Right kidney (tissue), 1 donor: ENCODE measurements at regions not wholly inside any gene's neighbourhood (a gene's known extent, or its start where the extent isn't known, plus 50 kb on each side); places are given as distances from the start of the nearest gene placed in this dataset.
A peak's percentile ranks its signal among the peaks of the same experiment; 100 is the strongest.

ENCODE experiments used
- DNase-seq: peaks from one replicate; pipeline ENCODE4 v3.0.0-alpha.2; 2016

GRCh38 chr3:55173504-55173903 is 245.6 kb upstream of the LRTM1 start:
- DNase-seq = no peak

- DNase-seq = no peak
Observed at GRCh38 chr3:55172913-55173312, 245.1 kb upstream of the LRTM1 start.

- no peak for DNase-seq
Observed at GRCh38 chr3:55170444-55170843, 242.6 kb upstream of the LRTM1 start.

- DNase-seq = no peak
Observed at GRCh38 chr3:55169608-55170072, 241.8 kb upstream of the LRTM1 start.

GRCh38 chr3:55169161-55169560 is 241.3 kb upstream of the LRTM1 start:
- DNase-seq = no peak

- DNase-seq = no peak
Observed at GRCh38 chr3:55167586-55168317, 239.9 kb upstream of the LRTM1 start.

GRCh38 chr3:55166576-55167555 is 239.0 kb upstream of the LRTM1 start:
- DNase-seq = no peak

GRCh38 chr3:55165704-55166405 is 238.0 kb upstream of the LRTM1 start:
- no peak for DNase-seq

GRCh38 chr3:55165278-55165677 is 237.4 kb upstream of the LRTM1 start:
- DNase-seq = no peak

GRCh38 chr3:55164876-55165275 is 237.0 kb upstream of the LRTM1 start:
- no peak for DNase-seq

GRCh38 chr3:55164191-55164590 is 236.3 kb upstream of the LRTM1 start:
- no peak for DNase-seq

GRCh38 chr3:55163421-55163820 is 235.6 kb upstream of the LRTM1 start:
- DNase-seq = no peak

- DNase-seq = no peak
Observed at GRCh38 chr3:55162031-55162795, 234.4 kb upstream of the LRTM1 start.

- no peak for DNase-seq
Observed at GRCh38 chr3:55161231-55161630, 233.4 kb upstream of the LRTM1 start.

GRCh38 chr3:55160241-55160983 is 232.6 kb upstream of the LRTM1 start:
- DNase-seq = peak; percentile 35

- DNase-seq = no peak
Observed at GRCh38 chr3:55159711-55160110, 231.9 kb upstream of the LRTM1 start.

GRCh38 chr3:55159016-55159415 is 231.2 kb upstream of the LRTM1 start:
- DNase-seq = no peak

- DNase-seq = no peak
Observed at GRCh38 chr3:55158345-55158744, 230.5 kb upstream of the LRTM1 start.

GRCh38 chr3:55157731-55158130 is 229.9 kb upstream of the LRTM1 start:
- DNase-seq = no peak

GRCh38 chr3:55156851-55157650 is 229.2 kb upstream of the LRTM1 start:
- DNase-seq = no peak
